Suppressor macrophage treated with lipopolysaccharide for 4 hours (primary cell): ENCODE measurements at regions not wholly inside any gene's neighbourhood (a gene's known extent, or its start where the extent isn't known, plus 50 kb on each side); places are given as distances from the start of the nearest gene placed in this dataset.
A peak's percentile ranks its signal among the peaks of the same experiment; 100 is the strongest.
"Not testable (repeated sequence)": the region's sequence is repeated elsewhere in the genome, so short reads cannot be mapped to it uniquely, and the experiment has no call there.

ENCODE experiments used
- DNase-seq: peaks from one replicate; pipeline ENCODE4 v3.0.0-alpha.2; 2020

DNA sequence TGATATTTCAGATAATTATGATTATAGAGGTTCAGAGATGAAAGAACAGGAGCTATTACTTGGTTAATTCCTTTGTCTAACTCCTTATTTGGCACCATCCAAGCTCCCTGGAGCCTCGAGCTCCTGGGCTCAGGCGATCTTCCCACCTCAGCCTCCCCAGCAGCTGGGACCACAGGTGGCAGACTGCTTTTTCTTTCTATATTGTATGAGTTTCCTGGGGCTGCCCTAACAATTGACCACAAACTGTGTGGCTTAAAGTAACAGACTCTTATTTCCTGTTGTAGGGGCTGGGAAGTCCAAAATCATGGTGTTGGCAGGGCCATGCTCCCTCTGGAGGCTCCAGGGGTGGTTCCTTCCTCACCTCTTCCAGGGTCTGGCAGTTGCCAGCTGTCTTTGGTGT is 163.3 kb upstream of the ADCY1 start:
- no peak for DNase-seq

DNA sequence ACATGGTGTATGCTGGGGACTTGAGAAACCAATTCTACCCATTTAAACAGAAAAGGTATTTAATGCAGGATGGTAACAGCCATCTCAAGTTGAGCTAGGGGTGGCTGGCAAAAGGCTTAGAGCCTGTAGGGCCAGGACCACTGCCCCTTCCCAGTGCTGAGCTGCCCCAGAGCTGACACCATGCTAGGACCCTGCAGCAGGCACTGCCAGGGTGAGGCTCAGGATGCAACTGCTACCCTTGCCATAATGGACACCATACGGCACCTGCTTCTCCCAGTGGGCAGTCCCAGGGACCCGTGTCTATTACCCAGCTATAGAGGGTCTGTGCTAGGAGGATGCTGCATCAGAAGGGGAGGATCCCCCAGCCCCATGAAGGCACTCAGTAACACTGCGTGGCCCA is 160.7 kb upstream of the ADCY1 start:
- DNase-seq = no peak

DNA sequence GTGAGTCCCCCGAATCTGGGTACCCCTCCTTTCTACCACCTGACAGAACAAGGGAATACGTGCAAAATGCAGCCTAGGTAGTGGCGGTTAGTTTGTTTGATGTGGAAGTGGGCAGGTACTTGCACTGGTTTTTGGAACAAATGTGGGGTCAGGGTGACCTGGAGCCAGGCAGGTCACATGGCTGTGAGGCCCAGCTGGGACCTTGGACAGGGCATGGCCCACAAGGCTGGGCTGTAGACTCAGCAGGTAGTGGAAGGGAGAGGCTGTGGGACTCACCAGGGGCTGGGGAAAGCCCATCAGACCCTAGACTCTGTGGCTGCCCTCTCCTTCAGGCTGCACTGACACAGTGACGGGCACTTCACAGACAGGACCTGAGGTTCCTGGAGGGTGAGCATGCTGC is 159.9 kb upstream of the ADCY1 start:
- DNase-seq = no peak

DNA sequence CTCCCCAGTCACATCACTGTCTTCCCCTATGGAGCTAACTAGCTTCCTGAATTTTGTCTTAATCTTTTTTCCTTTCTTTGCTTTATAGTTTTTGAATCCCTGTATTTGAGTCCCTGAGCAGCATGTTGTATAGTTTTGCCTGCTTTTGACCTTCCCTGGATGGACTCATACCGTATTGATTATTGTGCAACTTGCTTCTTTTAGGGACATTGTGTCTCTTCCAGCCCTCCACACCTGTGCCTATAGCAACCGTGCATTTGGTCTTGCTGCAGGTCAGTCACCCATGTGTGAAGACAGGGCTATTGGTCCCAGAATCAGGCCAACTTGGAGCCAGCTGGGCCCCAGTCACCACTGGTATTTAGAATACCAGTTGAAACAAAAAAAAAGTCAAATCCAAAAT is 158.9 kb upstream of the ADCY1 start:
- DNase-seq = no peak

DNA sequence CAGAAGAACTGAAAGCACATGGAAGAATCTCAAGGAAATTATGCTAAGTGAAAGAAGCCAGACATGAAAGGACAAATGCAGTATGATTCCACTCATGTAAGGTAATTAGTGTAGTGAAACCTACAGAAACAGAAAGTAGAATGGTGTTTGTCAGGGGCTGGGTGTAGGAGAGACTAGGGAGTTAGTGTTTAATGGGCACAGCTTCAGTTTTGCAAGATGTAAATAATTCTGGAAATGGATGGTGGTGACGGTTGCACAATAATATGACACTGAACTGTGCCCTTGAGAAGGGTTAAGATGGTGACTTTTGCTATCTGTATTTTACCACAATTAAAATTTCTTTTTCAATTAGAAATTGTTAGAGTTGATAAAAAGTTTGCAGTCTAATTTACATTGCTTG is 157.3 kb upstream of the ADCY1 start:
- peak; percentile 27 for DNase-seq

DNA sequence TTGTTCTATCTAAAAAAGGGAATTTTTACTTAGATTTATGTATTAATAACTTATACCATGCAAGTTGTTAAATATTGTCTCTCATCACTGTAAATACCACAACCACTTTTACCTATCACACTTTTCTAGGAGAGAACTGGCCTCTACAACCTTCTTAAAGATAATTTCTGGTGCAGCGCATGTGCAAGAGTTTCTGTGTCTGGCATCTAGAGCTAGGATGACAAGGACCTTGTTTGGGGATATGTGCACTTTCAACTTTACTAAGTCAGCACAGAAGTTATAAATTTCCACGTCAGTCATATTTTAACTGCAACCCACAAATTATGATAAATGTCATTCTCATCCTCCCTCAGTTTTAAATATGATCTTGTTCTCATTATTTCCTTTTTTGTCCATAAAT is 156.9 kb upstream of the ADCY1 start:
- no peak for DNase-seq

DNA sequence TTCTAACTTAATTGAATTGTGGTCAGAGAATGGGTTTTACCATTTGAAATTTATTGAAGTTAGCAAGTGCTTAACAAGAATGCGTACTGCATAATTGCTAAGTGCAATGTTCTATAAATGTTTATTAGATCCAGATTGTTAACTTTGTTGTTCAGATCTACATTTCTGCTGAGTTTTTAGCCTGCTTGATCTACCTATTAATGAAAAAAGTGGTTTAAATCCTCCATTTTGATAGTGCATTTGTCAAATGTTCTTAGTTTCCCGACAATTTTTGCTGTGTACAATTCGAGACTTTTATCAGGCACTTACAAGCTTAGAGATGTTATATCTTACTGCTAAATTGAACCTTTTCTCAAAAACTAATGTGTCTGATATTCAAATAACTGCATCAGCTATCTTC is 156.4 kb upstream of the ADCY1 start:
- no peak for DNase-seq

DNA sequence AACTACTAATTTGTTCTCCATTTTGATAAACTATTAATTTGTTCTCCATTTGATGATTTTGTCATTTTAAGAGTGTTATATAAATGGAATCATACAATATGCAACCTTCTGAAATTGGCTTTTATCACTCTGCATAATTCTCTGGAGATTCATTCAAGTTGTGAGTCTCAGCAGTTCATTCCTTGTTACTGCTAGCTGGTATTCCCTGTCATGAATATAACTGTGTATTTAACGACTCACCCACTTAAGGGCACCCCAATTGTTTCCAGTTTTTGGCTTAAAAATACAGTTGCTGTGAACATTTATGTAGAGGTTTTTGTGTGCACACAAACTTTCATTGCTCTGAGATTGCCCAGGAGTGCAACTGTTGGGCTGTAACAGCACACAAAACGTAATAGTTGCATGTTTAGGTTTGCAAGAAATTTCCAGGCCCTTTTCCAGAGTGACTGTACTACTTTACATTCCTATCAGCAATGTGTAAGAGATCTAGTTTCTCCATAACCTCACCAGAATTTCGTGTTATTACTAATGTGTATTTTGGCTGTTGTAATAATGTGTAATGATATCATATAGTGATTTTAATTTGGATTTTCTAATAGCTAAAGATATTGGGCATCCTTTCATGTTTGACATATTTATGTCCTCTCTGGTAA is 153.2 kb upstream of the ADCY1 start:
- DNase-seq = no peak

DNA sequence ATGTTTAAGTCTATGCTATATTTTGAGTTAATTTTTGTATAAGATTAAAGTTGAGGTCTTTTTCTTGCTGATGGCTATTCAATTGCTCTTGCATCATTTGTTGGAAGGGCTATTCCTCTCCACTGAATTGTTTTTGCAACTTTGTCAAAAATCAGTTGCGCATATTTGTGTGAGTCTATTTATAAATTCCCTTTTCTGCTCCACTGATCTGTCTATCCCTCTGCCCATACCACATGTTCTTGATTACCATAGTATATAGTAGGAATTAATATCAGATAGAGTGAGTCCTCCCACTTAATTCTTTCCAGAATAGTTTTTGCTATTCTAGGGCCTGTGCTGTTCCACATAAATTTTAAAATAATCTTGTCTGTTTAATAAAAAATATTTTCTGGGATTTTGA is 152.4 kb upstream of the ADCY1 start:
- DNase-seq = no peak

DNA sequence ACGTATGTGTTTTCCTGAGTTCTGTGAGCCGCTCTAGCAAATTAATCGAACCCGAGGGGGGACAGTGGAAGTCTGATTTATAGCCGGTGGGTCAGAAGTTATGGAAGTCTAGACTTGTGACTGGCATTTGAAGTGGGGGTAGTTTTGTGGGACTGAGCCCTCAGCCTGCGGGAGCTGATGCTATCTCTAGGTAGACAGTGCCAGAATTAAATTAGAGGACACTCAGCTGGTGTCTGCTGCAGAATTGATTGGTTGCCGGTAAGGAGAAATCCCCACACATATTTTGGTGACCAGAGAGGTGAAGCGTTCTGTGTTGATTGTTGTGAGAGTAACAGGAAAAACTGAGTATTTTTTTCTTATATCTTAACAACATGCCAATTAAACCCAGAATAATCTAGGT is 143.8 kb upstream of the ADCY1 start:
- DNase-seq = no peak

DNA sequence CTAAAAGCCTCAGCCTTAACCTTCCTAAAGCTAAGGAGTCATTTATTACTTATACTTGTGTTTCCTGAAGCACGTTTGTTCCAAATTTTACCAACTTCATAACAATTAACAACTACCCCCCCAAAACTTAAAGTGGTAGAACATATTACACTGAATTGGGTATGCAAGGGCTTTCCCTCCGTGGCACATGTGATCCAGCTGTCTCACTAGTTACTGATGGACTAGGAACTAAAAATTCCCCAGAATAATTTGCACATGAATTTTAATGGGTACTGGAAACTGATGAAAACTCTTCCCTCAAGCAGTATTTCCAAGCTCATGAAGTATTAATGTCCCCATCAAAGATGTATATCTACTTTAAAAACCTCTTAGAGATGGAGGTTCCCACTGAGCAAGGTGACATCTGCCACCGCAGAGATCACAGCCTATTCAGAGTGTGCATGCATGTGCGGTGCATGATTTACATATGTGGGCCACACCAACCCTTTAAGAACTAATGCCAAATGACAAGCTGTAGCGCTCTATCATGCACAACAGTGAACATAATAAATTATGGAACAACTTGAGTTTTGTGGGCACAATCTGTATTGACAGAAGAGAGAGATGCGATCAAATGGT is 139.9 kb upstream of the ADCY1 start:
- no peak for DNase-seq

DNA sequence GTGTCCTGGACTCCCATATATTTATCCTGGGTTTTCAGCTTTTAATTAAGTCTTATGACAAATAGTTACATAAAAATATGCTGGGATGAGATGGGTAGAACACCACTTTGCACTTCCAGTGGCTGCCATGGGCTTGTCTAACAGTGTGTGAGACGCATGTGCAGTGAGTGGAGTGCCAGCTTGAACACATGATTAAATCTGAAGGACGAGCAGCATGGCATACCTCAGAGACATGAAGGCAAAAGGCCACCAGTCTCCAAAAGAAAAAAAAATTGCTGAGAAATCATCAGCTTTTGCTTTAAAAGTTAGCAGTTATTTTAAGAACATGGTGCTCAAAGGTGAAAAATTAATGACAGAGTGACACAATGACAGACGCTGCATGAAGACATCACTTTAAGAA is 139.0 kb upstream of the ADCY1 start:
- no peak for DNase-seq

DNA sequence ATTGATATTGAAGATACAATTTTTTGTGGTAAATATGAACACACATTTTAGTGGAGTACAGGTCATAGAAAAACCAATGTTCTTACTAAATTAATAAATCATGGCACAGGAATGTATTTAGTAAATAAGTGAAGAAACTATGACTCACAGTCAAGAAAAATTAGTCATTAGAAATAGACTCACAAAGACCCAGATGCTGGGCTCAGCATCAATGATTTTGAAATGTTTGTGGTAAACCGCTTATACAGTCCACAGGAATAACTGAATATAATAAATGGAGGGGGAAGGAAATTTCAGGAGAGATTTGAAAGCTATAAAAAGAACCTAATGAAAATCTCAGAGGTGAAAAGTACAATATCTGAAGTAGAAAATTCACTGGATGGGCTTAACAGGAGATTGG is 138.3 kb upstream of the ADCY1 start:
- peak; percentile 49 for DNase-seq

DNA sequence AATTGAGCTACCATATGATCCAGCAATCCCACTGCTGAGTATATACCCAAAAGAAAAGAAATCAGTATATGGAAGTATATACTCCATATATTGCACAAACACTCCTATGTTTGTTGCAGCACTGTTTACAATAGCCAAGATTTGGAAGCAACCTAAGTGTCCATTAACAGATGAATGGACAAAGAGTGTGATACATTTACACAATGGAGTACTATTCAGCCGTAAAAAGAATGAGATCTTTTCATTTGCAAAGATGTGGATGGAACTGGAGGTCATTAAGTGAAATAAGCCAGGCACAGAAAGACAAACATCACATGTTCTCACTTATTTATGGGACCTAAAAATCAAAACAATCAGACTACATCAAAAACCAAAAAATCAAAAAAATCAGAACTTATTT is 133.4 kb upstream of the ADCY1 start:
- DNase-seq = not testable (repeated sequence)

DNA sequence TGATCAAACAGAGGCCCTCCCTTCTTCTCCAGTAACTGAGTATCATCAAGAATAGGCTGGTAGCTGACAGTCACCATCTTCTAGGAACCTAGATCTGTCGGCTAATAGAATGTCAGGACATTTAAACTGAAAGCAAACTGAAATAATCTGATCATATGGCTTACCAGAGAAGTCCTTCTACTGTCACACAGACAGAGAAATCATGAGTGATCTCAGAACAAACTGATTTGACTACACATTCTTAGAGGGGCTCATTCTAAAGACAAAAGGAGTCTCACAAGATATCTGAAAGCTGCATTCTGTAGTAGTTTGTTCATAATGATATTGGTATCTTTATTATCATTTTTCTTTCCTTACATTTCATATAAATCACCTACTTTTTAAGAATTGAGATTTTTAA is 130.9 kb upstream of the ADCY1 start:
- DNase-seq = no peak

DNA sequence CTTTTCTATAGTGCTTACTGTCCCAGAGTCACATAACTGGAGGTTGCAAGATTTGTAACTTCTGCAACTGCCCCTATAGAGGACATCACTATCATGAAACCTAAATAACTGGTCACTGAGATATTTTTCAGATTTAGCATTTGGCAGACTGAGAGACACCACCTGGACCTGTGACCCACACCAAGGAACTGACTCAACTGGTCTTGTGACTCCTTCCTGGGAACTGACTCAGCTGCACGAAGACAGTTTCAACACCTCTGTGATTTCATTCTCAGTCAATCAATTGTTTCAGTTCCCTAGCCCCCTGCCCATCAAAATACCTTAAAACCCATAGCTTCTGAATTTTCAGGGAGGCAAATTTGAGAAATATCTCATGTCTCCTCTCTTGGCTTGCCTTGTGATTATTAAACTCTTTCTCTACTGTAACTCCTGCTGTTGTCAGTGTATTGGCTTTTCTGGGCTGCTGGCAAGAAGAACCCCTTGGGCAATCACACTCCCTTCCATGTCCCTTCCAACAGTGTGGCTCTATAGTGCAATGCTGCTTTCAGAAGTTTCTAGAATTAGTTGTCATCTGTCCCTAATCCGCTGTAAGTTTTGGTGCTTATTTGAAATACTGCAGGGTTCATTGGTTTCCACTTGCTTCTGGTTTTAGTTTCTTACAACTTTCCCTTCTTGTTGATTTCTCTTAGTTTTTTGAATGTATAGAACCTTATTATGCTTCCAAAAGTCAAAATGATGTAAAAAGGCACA is 127.8 kb upstream of the ADCY1 start:
- peak; percentile 28 for DNase-seq

DNA sequence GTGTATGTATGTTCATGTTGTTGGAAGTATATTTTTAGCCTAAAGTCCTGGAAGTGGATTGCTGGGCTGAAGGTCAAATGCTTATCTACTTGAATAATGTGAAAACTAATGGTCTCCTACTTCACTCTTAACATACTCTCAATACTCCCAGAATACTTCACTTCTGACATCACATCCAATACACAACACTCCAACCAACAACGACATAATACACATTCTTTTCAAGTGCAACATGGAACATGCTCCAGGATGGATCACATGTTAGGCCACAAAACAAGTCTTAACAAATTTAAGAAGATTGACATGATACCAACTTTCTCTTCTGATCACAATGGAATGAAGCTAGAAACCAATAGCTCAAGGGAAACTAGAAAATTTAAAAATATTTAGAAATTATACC is 126.9 kb upstream of the ADCY1 start:
- no peak for DNase-seq

DNA sequence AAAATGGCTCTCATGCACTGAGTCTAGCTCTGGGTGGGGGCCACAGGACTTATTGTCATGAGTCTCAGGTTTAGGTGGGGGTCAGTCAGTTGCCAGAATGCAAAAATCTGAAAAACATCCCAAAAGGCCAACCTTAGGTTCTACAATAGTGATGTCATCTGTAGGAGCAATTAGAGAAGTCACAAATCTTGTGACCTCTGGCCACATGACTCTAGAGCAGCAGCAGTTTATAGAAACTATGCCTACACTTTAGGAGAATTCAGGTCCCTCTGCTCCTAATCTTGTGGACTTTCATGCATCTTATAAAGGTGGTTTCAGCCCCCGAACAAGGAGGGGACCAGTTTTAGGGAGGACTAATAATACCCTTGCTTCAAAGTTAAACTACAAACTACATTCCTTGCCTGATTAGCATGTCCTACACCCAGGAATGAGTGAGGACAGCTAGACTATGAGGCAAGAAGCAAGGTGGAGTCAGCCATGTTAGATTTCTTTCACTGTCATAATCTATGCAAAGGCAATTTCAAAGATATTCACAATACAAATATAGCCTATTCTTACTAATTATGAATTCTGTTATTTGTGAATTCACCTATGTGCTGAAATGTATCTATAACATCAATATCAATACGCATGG is 123.5 kb upstream of the ADCY1 start:
- peak; percentile 26 for DNase-seq

DNA sequence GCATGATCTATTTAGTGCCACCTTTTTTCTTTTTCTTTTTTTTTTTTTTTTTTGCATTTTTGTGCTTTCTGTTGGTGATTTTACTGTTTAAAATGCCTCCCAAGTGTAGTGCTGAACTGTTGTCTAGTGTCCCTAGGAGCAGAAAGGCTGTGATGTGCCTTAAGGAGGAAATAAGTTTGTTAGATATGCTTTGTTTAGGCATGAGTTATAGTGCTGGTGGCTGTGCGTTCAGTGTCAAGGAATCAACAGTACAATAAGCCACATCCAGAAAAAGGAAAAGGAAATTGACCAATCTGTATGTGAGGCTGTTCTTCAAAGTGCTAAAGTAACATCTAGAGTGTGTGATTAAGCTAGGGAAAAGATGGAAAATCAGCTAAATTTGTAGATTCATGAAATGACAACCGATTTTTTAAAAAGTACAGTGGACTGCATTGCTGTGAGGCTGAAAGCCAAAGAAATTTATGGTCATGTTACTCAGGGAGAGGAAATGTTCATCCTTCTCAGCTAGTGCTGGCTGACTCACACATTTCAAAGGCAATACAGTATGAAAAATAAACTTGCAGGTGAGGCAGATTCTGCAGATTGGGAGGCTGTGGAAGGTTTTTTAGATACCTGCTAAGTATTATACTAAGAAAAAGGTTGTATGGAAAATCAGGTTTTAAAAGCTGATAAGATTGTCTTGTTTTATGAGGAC is 122.7 kb upstream of the ADCY1 start:
- DNase-seq = no peak

DNA sequence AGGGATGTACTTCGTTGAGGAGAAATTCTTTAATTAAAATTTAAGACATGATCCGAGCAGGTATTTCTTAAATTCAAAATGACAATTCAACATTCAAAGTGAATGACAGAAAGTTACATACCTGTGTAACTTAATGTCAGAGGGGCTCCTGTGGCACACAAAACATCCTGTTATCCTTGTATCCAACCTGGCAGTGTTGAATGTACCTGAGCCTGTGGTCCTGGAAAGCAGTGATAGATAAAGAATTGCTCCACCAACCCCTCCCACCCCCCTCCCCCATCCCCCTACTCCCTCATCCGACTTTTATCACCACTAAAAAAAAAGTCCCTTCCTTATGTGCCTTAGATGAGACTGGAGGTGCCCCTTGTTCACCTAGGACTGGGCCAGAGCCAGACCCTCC is 119.4 kb upstream of the ADCY1 start:
- DNase-seq = no peak

DNA sequence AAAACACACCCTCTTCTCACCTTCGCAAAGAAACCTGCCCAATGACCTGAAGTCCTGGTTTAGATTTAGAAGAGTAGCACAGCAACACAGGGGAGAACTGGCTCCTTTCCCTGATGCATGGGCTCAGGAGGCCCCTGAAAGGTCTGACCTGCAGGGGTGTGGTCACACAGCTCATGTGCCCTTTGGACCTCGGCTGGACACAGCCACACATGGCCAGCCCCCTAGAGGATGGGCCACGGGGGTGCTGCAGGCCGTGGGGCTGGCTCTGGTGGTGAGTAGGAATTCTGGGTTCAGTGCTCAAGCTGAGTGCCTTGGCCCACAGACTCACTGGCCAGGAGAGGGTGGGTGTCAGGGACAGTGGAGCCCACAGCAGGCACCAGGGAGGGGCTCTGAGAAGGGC is 118.5 kb upstream of the ADCY1 start:
- DNase-seq = no peak

DNA sequence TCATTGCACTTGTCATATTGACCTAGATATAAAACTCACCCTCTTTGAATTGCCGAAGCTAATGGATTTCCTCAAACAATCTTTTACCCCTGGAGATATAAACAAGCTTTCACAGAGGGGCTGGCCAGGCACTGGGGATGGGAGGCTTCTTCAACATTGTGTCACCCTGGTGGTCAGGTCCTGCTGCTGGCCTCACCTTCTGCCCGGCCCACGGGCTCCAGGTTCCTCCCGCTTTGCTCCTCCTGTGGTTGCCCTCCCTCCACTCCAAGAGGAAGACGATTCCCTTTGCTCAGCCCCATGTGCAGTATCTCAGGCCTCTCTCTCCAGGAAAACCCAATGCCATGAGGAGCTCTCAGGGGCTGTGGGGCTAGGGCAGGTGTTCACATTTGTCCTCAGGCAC is 118.1 kb upstream of the ADCY1 start:
- DNase-seq = no peak

DNA sequence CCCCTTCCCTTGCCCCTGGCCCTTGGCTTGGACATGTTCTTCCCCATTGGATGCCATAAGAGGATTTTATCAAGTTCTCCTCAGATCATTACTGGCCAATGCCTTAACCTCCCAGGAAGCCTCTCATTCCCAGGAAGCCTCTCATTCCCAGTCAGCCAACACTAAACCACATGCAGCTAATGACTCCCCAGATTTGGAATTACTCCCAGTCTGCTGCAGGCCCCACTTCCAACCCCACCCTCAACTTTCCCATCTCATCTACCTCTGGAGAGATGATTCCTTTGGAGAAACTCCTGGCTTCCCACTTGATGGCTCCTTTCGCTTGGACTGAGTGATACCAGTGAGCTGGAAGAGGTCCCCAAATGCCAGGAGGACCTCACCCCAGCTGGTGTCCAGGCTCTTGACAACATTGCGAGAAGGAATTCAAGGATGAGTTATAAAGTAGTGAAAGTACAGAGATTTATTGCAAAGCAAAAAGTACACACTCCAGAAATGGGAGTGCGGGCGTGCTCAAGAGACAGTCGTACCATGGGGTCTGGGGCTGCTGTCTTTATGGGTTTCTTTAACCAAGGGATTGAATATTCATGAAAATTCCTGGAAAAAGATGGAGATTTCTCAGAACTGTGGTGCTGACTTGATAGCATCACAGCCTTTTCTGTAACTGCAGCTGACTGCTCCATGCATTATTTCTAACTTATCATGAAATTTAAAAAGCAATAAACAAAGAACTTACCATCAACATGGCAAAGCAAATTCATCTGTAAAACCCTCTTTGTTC is 117.2 kb upstream of the ADCY1 start:
- no peak for DNase-seq
